Suprapubic skin (tissue), 4 donors: ENCODE measurements at regions not wholly inside any gene's neighbourhood (a gene's known extent, or its start where the extent isn't known, plus 50 kb on each side); places are given as distances from the start of the nearest gene placed in this dataset.

Source experiments
- DNase-seq, 2 donors: peaks; one replicate each; pipeline ENCODE4 v3.0.0-alpha.2; 2019; ENCODE audit warnings: low spot score in 2 of 2
- H3K27ac ChIP-seq: fragments of 200-600 bp; sonication (generic); one replicate; pipeline ENCODE4 v1.5.1; 2019
- H3K27me3 ChIP-seq: fragments of 200-600 bp; sonication (generic); one replicate; pipeline ENCODE4 v1.5.1; 2019
- H3K36me3 ChIP-seq: fragments of 200-600 bp; sonication (generic); one replicate; pipeline ENCODE4 v1.5.1; 2019
- H3K4me1 ChIP-seq: fragments of 200-600 bp; sonication (generic); one replicate; pipeline ENCODE4 v1.5.1; 2019
- H3K4me3 ChIP-seq: fragments of 200-600 bp; sonication (generic); one replicate; pipeline ENCODE4 v1.5.1; 2019; ENCODE audit warnings: mild to moderate bottlenecking
- H3K9me3 ChIP-seq: fragments of 200-600 bp; sonication (generic); one replicate; pipeline ENCODE4 v1.5.1; 2019
- EP300 ChIP-seq: sonication (generic); formaldehyde crosslinking; IDR thresholded peaks from one replicate; pipeline ENCODE4 v1.6.1; 2017; ENCODE audit warnings: antibody characterized with exemption
- POLR2A ChIP-seq, 2 donors: fragments of 450-650 bp; IDR thresholded peaks; one replicate each; pipeline ENCODE4 v1.6.1; 2017; ENCODE audit warnings: antibody characterized with exemption in 2 of 2, mild to moderate bottlenecking in 2 of 2, moderate library complexity in 2 of 2
- POLR2AphosphoS5 ChIP-seq, 3 donors: sonication (generic); formaldehyde crosslinking; IDR thresholded peaks; one replicate each; pipeline ENCODE4 v1.6.1; 2017; ENCODE audit warnings: antibody characterized with exemption in 3 of 3
- WGBS: methylation state at CpG from one replicate; pipeline ENCODE4 v1.1.5; 2018; 5-methylcytosine and 5-hydroxymethylcytosine counted together
- TF ChIP-seq, protein P1 (sequence below), 2 donors: fragments of 200-600 bp in 1 of 2; fragments of 450-650 bp in 1 of 2; sonication (generic) in 1 of 2; IDR thresholded peaks; one replicate each; pipeline ENCODE4 v1.5.1; 2016 to 2019; ENCODE audit warnings: antibody characterized with exemption in 2 of 2, mild to moderate bottlenecking in 1 of 2, moderate library complexity in 1 of 2

DNA sequence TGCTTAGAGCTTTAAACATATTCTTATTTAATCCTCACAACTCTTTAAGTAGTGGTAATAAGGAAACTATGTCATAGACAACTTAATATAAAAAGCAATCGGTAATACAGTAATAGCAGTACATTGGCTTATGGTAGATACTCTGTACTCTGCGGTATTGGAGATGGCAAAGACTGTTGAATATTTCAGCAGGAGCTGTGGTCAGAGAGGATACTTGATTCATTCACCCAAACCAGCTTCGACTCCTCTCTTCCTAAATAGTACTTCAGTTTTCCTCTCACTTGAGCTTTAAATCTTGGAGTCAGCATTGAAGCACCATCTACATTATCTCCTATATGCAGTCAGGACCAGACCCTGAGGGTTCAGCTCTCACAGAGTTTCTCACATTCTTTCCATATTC, 169.3 kb downstream of the CYB561 start:
- no peak for TF ChIP-seq POLR2AphosphoS5 (IDR thresholded peaks at IDR 0.05)
- no peak for TF ChIP-seq POLR2A (IDR thresholded peaks at IDR 0.05)
- no peak for TF ChIP-seq EP300
- TF ChIP-seq, protein P1, sequence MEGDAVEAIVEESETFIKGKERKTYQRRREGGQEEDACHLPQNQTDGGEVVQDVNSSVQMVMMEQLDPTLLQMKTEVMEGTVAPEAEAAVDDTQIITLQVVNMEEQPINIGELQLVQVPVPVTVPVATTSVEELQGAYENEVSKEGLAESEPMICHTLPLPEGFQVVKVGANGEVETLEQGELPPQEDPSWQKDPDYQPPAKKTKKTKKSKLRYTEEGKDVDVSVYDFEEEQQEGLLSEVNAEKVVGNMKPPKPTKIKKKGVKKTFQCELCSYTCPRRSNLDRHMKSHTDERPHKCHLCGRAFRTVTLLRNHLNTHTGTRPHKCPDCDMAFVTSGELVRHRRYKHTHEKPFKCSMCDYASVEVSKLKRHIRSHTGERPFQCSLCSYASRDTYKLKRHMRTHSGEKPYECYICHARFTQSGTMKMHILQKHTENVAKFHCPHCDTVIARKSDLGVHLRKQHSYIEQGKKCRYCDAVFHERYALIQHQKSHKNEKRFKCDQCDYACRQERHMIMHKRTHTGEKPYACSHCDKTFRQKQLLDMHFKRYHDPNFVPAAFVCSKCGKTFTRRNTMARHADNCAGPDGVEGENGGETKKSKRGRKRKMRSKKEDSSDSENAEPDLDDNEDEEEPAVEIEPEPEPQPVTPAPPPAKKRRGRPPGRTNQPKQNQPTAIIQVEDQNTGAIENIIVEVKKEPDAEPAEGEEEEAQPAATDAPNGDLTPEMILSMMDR (IDR thresholded peaks at IDR 0.05): no peak
- no peaks in the 10 kb centered on the region for H3K27me3 ChIP-seq
- no peaks in the 10 kb centered on the region for H3K9me3 ChIP-seq
- H3K4me1 ChIP-seq: peaks cover 15% of the 10 kb centered on the region
- H3K36me3 ChIP-seq: no peaks in the 10 kb centered on the region
- no peak overlapping the region for H3K27ac ChIP-seq
- no peak for DNase-seq
- H3K4me3 ChIP-seq: no peak overlapping the region
- 95% methylated on average over 3 of the region's 3 CpGs for WGBS

DNA sequence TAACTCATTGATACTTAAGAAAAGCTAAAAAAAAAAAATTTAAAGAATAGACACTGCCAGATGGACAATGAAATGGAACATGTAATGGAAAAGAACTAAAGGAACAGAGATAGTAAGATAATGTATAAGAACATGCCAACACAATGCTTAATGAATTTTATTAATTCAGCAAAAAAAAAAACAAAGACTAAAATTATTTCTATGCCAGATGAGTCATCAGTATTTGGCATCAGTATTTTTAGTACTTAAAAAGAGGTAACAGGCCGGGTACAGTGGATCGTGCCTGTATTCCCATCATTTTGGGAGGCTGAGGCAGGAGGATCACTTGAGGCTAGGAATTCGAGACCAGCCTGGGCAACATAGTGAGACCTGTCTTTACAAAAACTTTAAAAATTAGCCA, 168.5 kb downstream of the CYB561 start:
- Histone ChIP-seq H3K36me3 (no peaks in the 10 kb centered on the region), H3K4me3 (no peak overlapping the region), H3K27me3 (no peaks in the 10 kb centered on the region), H3K27ac (no peak overlapping the region), H3K9me3 (no peaks in the 10 kb centered on the region), H3K4me1 (peaks cover 15% of the 10 kb centered on the region)
- DNase-seq: no peak
- TF ChIP-seq, protein P1 (IDR thresholded peaks at IDR 0.05): no peak
- TF ChIP-seq POLR2A (IDR thresholded peaks at IDR 0.05) (no peak), EP300 (no peak), POLR2AphosphoS5 (IDR thresholded peaks at IDR 0.05) (no peak)
- 72% methylated on average over 3 of the region's 3 CpGs for WGBS

DNA sequence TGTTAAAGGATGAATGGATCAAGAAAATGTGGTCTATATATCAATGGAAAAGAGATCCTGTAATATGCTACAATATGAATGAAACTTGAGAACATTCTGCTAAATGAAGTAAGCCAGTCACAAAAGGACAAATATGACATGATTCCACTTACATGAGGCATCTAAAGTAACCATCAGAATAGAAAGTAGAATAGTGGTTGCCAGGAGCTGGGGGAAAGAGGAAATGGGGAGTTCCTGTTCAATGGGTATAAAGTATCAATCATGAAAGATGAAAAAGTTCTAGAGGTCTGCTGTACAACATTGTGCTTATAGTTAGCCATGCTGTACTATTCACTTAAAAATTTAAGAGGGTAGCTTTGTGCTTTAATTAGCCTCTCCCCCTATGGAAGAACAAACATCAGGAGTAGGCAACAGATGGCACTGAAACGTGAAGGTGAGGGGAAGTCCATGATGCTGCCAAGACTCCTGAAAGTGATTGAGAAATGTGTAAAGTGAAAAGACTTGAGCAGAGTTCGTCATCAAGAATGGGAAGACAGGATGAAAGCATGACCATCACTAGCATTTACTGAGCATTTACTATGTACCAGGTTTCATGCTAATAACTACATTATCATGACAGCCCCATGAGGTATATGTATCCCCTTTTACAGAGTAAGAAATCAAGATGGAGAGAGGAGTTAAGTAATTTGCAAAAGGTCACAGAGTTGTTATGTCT, 167.2 kb downstream of the CYB561 start:
- no peak for DNase-seq
- TF ChIP-seq EP300: no peak
- TF ChIP-seq, protein P1 (IDR thresholded peaks at IDR 0.05): no peak
- no peak for TF ChIP-seq POLR2AphosphoS5 (IDR thresholded peaks at IDR 0.05)
- no peak for TF ChIP-seq POLR2A (IDR thresholded peaks at IDR 0.05)
- Histone ChIP-seq H3K4me3 (no peak overlapping the region), H3K9me3 (no peaks in the 10 kb centered on the region), H3K36me3 (no peaks in the 10 kb centered on the region), H3K27me3 (no peaks in the 10 kb centered on the region), H3K4me1 (peaks cover 11% of the 10 kb centered on the region), H3K27ac (no peak overlapping the region)
- 79% methylated on average over 2 of the region's 2 CpGs for WGBS

DNA sequence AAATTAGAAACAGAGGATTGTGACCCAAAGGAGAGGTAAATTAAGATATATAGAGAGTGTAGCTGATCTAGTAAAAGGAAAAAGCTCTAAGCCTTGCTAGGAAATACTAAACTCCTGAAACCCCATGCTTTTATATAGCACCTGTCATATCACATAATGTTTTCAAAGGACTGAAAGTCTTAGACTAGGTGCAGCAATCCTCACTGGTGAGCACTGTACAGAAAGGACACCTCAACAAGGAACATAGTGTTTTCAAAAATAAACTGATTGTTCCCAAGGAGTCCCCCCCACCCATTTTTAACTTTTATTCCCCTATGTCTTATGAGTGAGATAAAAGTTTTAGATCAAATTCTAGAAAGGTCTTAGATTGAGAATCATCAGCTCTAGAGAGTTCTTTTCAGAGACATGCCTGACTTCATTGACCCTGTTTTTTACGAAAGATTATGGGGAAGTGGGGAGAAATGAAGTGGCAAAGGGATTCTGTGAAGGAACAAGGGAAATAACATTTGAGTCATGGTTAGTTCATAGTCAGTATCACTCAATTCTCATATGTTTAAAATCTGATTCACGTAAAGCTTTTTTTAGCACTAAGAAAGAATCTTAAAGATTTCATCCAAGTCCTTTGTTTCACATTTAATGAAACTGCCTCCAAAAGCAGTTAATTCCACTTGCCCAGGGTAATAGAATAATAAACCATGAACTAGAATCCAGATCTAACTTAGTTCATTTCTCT, 166.4 kb downstream of the CYB561 start:
- WGBS: 89% methylated on average over 2 of the region's 2 CpGs
- no peaks in the 10 kb centered on the region for H3K27me3 ChIP-seq
- peaks cover 9% of the 10 kb centered on the region for H3K4me1 ChIP-seq
- no peak overlapping the region for H3K4me3 ChIP-seq
- no peak overlapping the region for H3K27ac ChIP-seq
- H3K9me3 ChIP-seq: no peaks in the 10 kb centered on the region
- TF ChIP-seq EP300 (no peak), POLR2A (IDR thresholded peaks at IDR 0.05) (no peak), POLR2AphosphoS5 (IDR thresholded peaks at IDR 0.05) (no peak)
- TF ChIP-seq, protein P1 (IDR thresholded peaks at IDR 0.05): no peak
- H3K36me3 ChIP-seq: no peaks in the 10 kb centered on the region
- no peak for DNase-seq

DNA sequence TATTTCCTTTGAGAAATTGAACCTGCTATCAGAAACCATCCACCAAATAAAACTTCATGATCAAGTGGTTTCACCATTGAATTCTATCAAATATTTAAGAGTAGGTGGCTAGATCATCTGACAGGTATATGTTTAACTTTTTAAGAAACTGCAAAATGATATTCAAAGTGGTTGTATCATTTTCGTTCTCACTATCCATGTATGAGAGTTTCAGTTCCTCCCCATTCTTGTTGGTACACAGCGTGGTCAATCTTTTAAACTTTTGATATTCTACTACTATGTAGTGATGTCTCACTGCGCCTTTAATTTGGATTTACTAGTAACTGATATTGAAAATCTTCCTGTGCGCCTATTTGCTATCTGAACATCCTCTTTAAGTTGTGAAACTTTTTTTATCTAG, 163.7 kb downstream of the CYB561 start:
- Histone ChIP-seq H3K9me3 (peaks cover 17% of the 10 kb centered on the region), H3K36me3 (peaks cover 6% of the 10 kb centered on the region), H3K27me3 (no peaks in the 10 kb centered on the region), H3K4me1 (no peaks in the 10 kb centered on the region), H3K4me3 (no peak overlapping the region), H3K27ac (no peak overlapping the region)
- no peak for DNase-seq
- 94% methylated on average over 4 of the region's 4 CpGs for WGBS
- no peak for TF ChIP-seq EP300
- no peak for TF ChIP-seq POLR2AphosphoS5 (IDR thresholded peaks at IDR 0.05)
- no peak for TF ChIP-seq POLR2A (IDR thresholded peaks at IDR 0.05)
- TF ChIP-seq, protein P1 (IDR thresholded peaks at IDR 0.05): no peak
